ENCODE measurements at regions not wholly inside any gene's neighbourhood (a gene's known extent, or its start where the extent isn't known, plus 50 kb on each side); places are given as distances from the start of the nearest gene placed in this dataset.

GRCh38 chr11:71334191-71334590 is 81.8 kb upstream of the SHANK2 start:
- Mint-ChIP-seq H3K36me3 (ENCODE audit: low read depth) (no peaks in the 10 kb centered on the region), H3K4me3 (no peak overlapping the region), H3K9me3 (peaks cover 6% of the 10 kb centered on the region), H3K27ac (no peak overlapping the region), H3K4me1 (peaks cover 21% of the 10 kb centered on the region), H3K27me3 (ENCODE audit: low read depth) (peaks cover 3% of the 10 kb centered on the region)
- no peak for TF ChIP-seq CTCF (IDR thresholded peaks at IDR 0.05; ENCODE audit: unreplicated experiment in 3 of 3)

GRCh38 chr11:71333473-71333872 is 81.1 kb upstream of the SHANK2 start:
- Mint-ChIP-seq H3K27ac (no peak overlapping the region), H3K4me1 (peaks cover 14% of the 10 kb centered on the region), H3K27me3 (ENCODE audit: low read depth) (peaks cover 3% of the 10 kb centered on the region), H3K4me3 (no peak overlapping the region), H3K9me3 (peaks cover 6% of the 10 kb centered on the region), H3K36me3 (ENCODE audit: low read depth) (no peaks in the 10 kb centered on the region)
- no peak for TF ChIP-seq CTCF (IDR thresholded peaks at IDR 0.05; ENCODE audit: unreplicated experiment in 3 of 3)

- no peak overlapping the region for H3K4me3 Mint-ChIP-seq
- peaks cover 6% of the 10 kb centered on the region for H3K9me3 Mint-ChIP-seq
- H3K27me3 Mint-ChIP-seq (ENCODE audit: low read depth), result peaks cover 3% of the 10 kb centered on the region
- peaks cover 5% of the 10 kb centered on the region for H3K4me1 Mint-ChIP-seq
- H3K36me3 Mint-ChIP-seq (ENCODE audit: low read depth), result no peaks in the 10 kb centered on the region
- H3K27ac Mint-ChIP-seq, result no peak overlapping the region
- TF ChIP-seq CTCF (IDR thresholded peaks at IDR 0.05; ENCODE audit: unreplicated experiment in 3 of 3), result no peak
Observed at GRCh38 chr11:71332447-71332846, 80.1 kb upstream of the SHANK2 start.

- H3K9me3 Mint-ChIP-seq, result peaks cover 6% of the 10 kb centered on the region
- no peak overlapping the region for H3K4me3 Mint-ChIP-seq
- H3K36me3 Mint-ChIP-seq (ENCODE audit: low read depth), result no peaks in the 10 kb centered on the region
- H3K27ac Mint-ChIP-seq, result no peak overlapping the region
- H3K27me3 Mint-ChIP-seq (ENCODE audit: low read depth), result peaks cover 3% of the 10 kb centered on the region
- no peak for TF ChIP-seq CTCF (IDR thresholded peaks at IDR 0.05; ENCODE audit: unreplicated experiment in 3 of 3)
- H3K4me1 Mint-ChIP-seq, result peaks cover 2% of the 10 kb centered on the region
Observed at GRCh38 chr11:71332046-71332445, 79.7 kb upstream of the SHANK2 start.

- Mint-ChIP-seq H3K36me3 (ENCODE audit: low read depth) (no peaks in the 10 kb centered on the region), H3K9me3 (peaks cover 6% of the 10 kb centered on the region), H3K4me1 (no peaks in the 10 kb centered on the region), H3K4me3 (no peak overlapping the region), H3K27ac (no peak overlapping the region), H3K27me3 (ENCODE audit: low read depth) (peaks cover 3% of the 10 kb centered on the region)
- TF ChIP-seq CTCF (IDR thresholded peaks at IDR 0.05; ENCODE audit: unreplicated experiment in 3 of 3), result no peak
Observed at GRCh38 chr11:71331631-71332030, 79.3 kb upstream of the SHANK2 start.

- Mint-ChIP-seq H3K4me1 (no peaks in the 10 kb centered on the region), H3K4me3 (no peak overlapping the region), H3K27ac (no peak overlapping the region), H3K9me3 (peaks cover 6% of the 10 kb centered on the region), H3K27me3 (ENCODE audit: low read depth) (peaks cover 3% of the 10 kb centered on the region), H3K36me3 (ENCODE audit: low read depth) (no peaks in the 10 kb centered on the region)
- TF ChIP-seq CTCF (IDR thresholded peaks at IDR 0.05; ENCODE audit: unreplicated experiment in 3 of 3), result no peak
Observed at GRCh38 chr11:71330996-71331395, 78.6 kb upstream of the SHANK2 start.
